GM18517 (cell line): ENCODE measurements at regions not wholly inside any gene's neighbourhood (a gene's known extent, or its start where the extent isn't known, plus 50 kb on each side); places are given as distances from the start of the nearest gene placed in this dataset.
"Not testable (repeated sequence)": the region's sequence is repeated elsewhere in the genome, so short reads cannot be mapped to it uniquely, and the experiment has no call there.

Experiments used
- ATAC-seq: cut with Tn5 transposase; IDR thresholded peaks from one replicate; pipeline ENCODE4 v1.9.1; 2021; ENCODE audit warnings: mild to moderate bottlenecking, moderate library complexity; ENCODE audit not compliant: unreplicated experiment

- ATAC-seq = no peak
Measured at GRCh38 chr6:5898563-5898962, 108.2 kb downstream of the NRN1 start.

- ATAC-seq = no peak
Measured at GRCh38 chr6:5898102-5898501, 108.6 kb downstream of the NRN1 start.

DNA sequence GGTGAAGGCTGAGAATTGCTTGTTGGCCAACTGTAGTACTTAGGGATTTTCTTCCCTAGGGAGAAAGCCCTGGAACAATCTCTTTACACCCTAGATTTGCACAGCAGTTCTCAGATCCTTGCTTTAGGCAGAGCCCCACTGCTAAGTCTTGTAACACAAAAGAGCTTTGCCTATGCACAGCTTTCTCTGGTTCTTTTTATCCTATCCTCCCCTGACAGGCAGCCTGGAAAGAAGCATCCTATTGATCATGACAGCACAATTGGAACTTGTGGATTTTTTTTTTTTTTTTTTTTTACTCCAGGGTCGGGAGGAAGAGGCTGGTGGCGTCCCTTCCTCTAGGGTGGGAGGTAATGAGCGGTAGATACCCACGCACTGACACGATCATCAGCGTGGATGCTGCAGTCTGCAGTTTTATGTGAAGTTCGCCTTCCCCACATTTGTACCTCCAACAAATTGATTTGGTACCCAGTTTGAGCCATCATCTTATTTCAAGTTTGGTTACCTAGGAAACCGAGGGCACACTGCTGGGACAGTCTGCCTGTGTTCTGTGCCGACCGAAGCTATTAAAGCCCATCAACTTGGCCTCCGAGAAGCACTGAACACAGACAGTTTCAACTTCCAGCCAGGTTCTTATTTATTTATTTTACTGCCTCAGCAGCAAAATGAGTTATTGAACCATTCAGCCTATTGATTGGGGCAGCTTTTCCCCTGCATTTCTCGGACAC lies 110.1 kb downstream of the NRN1 start:
- ATAC-seq = no peak

- no peak for ATAC-seq
Measured at GRCh38 chr6:5894357-5894756, 112.4 kb downstream of the NRN1 start.

DNA sequence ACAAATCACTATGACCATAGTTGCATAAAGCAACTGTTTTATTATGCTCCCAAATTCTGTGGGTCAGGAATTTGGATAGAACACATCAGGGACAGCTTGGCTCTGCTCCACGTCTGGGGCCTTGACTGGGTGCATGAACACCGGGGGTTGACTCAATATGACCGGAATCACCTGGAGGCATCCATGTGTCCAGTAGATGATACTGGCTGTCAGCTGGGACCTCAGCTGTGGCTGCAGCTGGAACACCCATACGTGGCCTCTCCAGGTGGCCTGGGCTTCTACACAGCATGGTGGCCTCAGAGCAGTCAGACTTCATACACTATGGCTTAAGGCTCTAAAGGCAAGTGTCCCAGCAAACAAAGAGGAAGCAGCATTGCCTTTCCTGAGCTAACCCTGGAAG lies 113.4 kb downstream of the NRN1 start:
- no peak for ATAC-seq

- no peak for ATAC-seq
Measured at GRCh38 chr6:5892669-5893068, 114.1 kb downstream of the NRN1 start.

- ATAC-seq = no peak
Measured at GRCh38 chr6:5878792-5879191, 127.9 kb downstream of the NRN1 start.

DNA sequence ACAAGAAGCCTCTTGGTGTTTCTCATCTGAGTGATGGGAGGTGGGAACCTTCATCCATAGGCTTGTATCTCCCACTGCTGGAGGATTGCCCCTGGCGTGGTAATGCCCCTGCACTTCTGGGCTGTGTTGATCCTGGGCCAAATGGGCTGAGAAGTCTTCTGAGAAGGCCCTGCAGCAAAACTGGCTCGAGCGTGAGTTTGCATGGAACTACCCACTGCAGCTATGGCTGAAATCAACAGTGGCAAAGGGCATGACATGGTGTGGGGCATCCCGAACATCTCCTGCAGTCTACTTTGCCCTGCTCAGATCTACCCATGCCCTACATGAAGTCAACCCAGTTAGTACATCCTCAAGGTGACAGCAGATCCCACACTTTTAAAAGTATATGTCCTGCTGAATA lies 130.6 kb downstream of the NRN1 start:
- no peak for ATAC-seq

DNA sequence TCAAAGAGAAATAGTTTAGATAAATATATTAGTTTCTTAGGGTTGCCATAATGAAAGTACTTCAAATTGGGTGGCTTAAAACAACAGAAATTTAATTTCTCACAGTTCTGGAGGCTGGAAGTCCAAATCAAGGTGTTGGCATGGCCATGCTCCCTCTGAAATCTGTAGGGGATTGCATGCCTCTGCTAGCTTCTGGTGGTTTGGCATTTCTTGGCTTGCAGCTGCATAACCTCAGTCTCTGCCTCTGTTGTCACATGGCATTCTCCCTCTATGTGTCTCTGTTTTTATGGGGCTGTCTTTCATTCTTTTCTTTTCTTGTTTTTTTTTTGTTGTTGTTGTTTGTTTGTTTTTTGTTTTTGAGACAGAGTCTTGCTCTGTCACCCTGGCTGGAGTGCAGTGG lies 132.7 kb downstream of the NRN1 start:
- not testable (repeated sequence) for ATAC-seq

- ATAC-seq = no peak
Measured at GRCh38 chr6:5871296-5871695, 135.4 kb downstream of the NRN1 start.

DNA sequence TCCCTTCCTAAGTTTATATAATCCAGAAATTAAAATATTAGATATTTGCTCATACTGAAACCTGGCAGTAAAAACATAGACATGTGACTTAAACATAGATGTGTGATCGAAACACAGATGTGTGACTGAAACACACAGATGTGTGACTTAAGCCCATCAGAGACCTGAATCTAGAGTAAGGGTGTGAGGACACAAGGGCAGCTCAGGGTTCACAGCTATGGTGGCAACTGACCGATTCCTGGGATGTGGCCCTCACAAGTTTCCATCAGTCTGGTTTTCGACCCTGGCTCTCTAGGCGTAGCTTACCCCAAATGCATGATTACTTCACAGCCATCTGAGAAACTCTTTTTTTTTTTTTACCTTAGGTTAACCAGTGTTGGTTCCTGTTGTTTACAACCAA lies 137.0 kb downstream of the NRN1 start:
- no peak for ATAC-seq

GRCh38 chr6:5869261-5869660 lies 137.5 kb downstream of the NRN1 start:
- no peak for ATAC-seq

GRCh38 chr6:5866547-5867051 lies 140.1 kb downstream of the NRN1 start:
- ATAC-seq = no peak

DNA sequence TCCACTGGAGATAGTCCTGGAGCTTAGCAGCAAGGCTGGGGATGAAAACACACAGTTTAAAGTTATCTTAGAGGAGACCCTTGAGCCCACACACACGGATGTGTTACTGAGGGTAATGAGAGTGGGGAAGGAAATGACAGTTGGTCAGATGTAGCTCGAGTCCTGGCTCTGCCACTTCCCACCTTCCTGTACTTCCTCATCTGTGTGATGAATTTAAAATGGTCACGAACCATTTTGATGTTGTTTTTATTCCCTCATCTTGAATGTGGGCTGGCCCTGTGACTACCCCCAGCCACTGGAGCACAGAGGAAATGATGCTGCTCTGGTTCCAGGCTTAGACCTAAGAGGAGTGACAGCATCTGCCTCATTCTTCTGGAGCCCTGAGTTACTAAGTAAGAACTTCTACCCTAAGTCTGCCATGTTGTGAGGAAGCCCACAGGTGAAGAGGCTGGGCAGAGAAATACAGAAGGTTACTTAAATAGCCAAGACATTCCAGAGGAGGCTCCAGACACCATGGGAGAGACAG lies 141.2 kb downstream of the NRN1 start:
- no peak for ATAC-seq

DNA sequence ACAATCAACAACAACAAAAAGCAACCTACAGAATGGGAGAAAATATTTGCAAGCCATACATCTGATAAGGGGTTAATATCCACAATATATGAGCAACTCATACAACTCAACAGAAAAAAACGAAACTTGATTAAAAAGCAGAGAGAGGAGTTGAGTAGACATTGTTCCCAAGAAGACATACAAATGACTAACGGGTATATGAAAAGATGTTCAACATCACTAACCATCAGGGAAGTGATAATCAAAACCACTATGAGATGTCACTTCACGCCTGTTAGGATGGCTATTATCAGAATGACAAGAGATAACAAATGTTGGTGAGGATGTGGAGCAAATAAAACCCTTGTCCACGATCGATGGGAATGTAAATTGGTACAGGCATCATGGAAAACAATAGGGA lies 145.9 kb downstream of the NRN1 start:
- no peak for ATAC-seq

- ATAC-seq = no peak
Measured at GRCh38 chr6:5855787-5856470, 150.8 kb downstream of the NRN1 start.

DNA sequence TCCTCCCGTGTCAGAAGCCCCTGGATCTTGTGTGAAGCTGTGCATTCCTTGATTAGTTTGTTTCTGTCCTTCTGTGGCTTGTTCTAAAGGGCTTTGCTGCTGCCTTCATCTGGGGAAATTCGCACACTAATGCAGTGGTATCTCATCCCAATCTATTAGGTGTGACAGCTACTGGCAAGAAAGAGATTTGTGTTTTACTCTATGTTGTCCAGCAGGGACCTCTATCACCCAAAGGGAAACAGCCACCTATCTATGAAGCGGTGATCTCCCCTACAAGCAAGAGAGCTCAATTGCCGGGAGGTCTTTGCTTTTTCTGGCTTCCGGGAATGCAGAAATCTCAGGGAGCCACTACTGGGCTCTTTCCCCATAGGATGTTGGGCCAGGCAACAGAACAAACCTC lies 151.8 kb downstream of the NRN1 start:
- no peak for ATAC-seq

- no peak for ATAC-seq
Measured at GRCh38 chr6:5851261-5851757, 155.4 kb downstream of the NRN1 start.

DNA sequence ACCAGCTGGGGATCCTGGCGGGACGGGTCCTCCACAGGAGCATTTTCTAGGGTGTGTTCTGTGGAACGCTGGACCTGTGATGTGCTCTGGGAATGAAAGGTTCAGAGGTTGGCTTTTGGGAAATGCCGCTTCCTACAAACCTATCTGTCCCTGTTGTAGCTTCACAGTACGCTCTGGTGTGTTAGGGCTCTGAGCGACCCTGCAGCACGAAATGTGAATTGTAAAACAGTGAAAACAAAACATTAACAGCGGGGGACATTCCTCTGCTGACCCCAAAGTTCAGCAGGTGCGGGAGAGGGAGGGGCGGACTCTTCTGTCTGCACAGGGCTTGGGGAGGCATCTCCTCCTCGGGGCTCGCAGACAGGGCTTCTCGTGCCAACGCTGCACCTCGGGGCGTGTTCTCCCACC lies 155.9 kb downstream of the NRN1 start:
- no peak for ATAC-seq

DNA sequence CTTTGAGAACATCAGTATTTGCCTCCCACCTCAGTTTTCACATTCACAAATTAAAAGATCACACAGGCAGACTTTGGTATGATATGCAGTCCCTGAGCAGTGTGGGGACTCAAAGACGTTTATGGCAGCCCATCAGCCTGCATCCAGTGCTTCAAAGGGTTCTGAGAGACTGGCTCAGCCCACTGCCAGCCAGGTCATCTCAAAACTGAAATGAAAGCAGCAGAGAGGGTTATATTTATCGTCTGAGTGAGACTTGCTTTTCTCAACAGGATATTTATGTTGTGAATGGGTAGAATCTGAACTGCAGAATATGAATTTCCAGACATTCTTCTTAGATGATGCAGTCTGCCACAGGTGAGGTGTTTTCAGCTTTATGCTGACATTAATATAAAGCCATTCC lies 159.8 kb downstream of the NRN1 start:
- peak; percentile 61 for ATAC-seq

GRCh38 chr6:5846335-5846734 lies 160.4 kb downstream of the NRN1 start:
- no peak for ATAC-seq

DNA sequence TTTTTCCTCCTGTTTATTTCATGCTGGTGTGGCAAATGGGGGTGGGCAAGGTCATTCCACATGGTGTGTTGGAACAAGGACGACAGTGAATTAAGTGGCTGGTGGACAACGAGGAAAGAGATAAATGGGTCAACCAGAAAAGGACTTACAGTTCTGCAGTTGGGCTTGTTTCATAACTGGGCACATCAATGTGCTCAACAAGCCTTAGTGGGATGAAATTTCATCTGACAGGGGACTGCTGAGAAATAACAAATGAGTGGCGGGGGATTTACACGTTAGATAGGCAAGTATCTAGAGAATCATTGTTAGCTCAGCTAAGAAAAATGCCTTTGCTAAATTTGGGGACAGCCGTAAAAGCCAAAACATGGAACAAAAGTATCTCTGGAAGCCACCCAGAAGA lies 163.6 kb downstream of the NRN1 start:
- ATAC-seq = no peak
